ENCODE measurements at regions not wholly inside any gene's neighbourhood (a gene's known extent, or its start where the extent isn't known, plus 50 kb on each side); places are given as distances from the start of the nearest gene placed in this dataset.

DNA sequence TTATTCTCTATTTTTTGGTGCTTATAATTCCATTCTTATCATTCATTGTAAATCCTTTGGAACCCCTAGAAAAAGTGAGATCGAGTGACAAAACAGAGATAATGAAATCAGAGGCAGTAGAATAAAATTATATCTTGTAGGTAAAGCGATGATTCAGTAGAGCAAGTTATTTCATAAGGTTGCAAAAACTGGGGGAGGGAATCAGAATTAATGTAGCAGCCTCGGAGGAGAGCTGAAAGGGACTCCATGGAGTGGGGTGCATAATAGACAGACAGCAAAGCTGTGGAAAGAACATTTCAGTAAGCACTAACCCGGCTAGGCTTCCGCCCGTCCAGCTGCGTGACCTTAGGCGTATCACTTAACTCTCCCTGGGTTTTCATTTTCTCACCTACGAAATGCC, 289.7 kb downstream of the EN1 start:
- TF ChIP-seq, protein P1, sequence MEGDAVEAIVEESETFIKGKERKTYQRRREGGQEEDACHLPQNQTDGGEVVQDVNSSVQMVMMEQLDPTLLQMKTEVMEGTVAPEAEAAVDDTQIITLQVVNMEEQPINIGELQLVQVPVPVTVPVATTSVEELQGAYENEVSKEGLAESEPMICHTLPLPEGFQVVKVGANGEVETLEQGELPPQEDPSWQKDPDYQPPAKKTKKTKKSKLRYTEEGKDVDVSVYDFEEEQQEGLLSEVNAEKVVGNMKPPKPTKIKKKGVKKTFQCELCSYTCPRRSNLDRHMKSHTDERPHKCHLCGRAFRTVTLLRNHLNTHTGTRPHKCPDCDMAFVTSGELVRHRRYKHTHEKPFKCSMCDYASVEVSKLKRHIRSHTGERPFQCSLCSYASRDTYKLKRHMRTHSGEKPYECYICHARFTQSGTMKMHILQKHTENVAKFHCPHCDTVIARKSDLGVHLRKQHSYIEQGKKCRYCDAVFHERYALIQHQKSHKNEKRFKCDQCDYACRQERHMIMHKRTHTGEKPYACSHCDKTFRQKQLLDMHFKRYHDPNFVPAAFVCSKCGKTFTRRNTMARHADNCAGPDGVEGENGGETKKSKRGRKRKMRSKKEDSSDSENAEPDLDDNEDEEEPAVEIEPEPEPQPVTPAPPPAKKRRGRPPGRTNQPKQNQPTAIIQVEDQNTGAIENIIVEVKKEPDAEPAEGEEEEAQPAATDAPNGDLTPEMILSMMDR (IDR thresholded peaks at IDR 0.05; ENCODE audit: insufficient read depth, low read length, poor library complexity, severe bottlenecking): no peak
- TF ChIP-seq EZH2phosphoT487 (conservative IDR thresholded peaks at IDR 0.05; ENCODE audit: low read length): no peak

Data from SU-DHL-6 (cell line).